GM12873 (cell line): ENCODE measurements at regions not wholly inside any gene's neighbourhood (a gene's known extent, or its start where the extent isn't known, plus 50 kb on each side); places are given as distances from the start of the nearest gene placed in this dataset.

ENCODE experiments used
- TF ChIP-seq, protein P1 (sequence below): IDR thresholded peaks from 2 replicates; pipeline ENCODE4 v1.5.1; 2012; ENCODE audit warnings: low read depth, mild to moderate bottlenecking, moderate library complexity, low read length, control low read depth; ENCODE audit not compliant: insufficient read depth; ENCODE audit errors: missing control alignments

DNA sequence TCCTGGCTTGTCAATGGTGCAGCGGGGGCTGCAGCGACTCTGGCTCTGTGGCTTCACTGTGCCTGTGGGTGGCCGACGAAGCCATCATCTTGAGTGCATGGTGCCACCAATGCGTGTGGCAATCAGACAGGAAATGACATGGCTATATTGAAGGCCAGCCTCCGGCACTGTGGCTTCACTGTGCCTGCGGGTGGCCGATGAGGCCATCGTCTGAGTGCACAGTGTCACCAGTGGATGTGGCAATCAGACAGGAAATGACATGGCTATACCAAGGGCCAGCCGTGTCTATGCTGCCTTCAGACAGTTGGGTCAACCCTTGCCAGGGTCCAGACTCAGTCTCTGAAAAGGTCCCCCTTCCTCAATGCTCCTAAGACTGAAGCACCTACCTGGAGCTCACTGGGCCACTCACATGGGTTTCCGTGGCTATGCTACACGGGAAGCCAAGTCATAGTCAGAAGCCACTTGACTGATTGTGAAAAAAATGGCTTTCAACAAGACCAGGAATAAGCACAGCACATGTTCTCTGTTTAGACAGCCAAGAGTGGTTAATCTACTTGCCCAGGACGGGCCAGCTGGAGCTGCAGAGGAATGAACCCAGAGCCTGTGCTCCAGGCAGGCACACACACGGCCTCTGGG lies 67.5 kb upstream of the S1PR3 start:
- TF ChIP-seq, protein P1, sequence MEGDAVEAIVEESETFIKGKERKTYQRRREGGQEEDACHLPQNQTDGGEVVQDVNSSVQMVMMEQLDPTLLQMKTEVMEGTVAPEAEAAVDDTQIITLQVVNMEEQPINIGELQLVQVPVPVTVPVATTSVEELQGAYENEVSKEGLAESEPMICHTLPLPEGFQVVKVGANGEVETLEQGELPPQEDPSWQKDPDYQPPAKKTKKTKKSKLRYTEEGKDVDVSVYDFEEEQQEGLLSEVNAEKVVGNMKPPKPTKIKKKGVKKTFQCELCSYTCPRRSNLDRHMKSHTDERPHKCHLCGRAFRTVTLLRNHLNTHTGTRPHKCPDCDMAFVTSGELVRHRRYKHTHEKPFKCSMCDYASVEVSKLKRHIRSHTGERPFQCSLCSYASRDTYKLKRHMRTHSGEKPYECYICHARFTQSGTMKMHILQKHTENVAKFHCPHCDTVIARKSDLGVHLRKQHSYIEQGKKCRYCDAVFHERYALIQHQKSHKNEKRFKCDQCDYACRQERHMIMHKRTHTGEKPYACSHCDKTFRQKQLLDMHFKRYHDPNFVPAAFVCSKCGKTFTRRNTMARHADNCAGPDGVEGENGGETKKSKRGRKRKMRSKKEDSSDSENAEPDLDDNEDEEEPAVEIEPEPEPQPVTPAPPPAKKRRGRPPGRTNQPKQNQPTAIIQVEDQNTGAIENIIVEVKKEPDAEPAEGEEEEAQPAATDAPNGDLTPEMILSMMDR, result no peak

DNA sequence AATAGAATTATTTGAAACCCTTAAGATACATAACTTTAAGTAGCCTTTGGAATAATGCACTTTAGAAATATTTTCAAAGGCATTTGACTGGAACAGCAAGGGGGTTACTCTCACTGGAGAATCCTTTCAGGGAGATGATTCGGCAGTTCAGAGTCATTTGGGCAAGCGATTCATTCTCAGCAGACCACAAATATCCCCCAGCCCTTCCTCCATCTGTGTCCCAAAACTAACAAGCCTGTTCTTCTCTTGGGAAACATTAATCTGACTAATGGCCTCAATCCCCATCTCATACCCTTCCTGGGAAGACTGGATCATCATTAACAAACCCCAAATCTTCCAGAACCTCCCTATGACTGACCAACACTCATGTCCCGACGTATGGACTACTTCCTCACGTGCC lies 65.8 kb upstream of the S1PR3 start:
- TF ChIP-seq, protein P1, result no peak

DNA sequence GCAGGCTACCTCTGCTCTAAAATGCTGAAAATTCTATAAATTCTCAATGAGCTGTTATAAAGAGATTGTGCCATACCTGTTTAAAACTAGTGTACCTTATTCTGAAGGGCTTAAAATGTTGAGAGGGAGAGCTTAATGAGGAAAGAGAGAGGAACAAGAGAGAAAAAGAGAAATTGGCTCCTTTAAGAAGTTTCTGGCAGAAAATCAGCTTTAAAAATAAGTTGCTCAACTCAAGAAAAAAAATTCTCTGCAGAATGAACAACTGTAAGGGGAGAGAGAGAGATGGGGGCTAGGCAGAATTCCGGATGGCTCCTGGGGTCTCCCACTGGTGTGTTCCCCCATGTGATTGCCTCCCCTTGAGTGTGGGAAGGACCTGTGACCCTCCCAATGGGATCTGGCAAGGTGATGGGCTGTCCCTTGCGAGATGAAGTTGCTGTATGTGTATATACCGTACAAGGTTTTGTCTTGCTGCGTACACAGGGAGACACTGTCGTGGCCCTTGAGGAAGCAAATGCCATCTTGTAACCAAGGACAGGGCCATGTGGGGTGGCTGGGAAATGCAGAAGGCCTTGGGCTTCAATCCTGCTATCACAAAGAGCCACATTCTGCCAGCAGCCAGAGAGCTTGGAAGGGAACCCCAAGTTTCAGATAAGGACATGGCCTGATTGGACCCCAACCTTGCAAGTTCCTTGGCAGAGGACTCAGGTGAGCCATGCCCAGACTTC lies 64.3 kb upstream of the S1PR3 start:
- TF ChIP-seq, protein P1, result no peak

DNA sequence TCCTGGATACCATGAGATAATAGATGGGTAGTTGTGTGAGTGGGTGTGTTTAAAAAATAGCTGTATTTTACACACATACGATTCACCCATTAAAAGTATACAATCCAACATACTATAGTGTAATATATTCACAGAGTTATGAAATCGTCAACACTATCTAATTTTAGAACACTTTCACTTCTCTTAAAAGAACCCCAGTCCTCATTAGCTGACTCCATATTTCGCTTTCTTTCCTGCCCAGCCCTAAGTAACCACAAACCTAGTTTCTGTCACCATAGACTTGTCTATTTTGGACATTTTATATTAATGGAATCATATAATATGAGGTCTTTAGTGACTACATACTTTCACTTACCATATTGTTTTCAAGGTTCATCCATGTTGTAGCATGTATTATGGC lies 63.8 kb upstream of the S1PR3 start:
- TF ChIP-seq, protein P1, result no peak

DNA sequence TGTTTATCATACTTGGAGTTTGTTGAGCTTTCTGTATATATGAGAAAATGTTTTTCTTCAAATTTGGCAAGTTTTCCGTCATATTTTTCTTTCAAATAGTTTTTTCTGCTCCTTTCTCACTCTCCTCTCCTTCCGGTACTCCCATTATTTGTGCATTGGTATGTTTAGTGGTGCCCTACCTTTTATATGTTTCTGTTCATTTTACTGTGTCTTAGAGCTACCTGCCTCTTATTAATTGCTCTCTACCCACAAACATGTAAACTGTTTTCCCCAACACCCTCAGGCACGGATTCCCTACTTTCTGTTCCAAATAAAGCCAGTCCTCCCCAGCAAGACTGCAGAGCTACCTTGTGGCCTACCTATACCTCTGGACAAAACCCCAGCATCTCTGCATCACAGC lies 60.6 kb upstream of the S1PR3 start:
- TF ChIP-seq, protein P1, result no peak

DNA sequence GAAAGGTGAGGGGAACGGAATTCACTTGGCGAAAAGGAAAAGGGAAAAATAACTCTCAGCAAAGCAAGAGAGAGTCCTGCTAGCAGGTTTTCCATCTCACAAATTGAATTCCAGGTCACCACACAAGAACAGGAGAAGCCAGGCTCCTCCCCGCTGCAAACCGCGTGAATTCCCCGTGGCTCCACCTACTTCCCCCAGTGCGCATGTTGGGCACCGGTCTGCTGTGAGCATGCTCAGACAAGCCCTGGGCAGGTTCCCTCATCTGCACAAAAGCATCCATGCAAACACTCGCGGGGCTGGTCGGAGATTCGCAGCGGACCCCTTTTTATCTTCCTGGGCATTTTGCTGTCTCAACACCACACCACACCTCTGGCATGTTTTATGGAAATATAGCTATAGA lies 58.5 kb upstream of the S1PR3 start:
- TF ChIP-seq, protein P1, result no peak

DNA sequence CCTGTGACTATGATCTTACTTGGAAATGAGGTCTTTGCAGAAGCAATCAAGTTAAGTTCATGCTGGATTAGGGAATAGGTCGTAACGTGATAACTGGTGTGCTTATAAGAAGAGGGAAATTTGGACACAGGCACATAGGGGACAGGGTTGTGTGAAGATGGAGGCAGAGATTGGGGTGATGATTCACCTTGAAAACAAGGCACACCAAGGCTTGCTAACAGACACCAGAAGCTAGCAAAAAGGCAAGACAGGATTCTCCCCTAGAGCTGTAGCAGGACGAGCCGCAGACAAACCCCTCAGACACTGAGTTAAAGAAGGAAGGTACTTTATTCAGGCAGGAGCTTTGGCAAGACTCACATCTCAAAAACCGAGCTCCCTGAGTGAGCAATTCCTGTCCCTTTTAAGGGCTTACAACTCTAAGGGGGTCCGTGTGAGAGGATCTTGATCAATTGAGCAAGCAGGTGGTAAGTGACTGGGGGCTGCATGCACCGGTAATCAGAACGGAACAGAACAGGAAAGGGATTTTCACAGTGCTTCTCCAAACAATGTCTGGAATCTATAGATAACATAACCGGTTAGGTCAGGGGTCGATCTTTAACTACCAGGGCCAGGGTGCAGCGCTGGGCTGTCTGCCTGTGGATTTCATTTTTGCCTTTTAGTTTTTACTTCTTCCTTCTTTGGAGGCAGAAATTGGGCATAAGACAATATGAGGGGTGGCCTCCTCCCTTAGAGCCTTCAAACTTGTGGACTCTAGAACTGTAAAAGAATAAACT lies 57.5 kb upstream of the S1PR3 start:
- TF ChIP-seq, protein P1, result no peak
